Kidney epithelial cell (primary cell): ENCODE measurements at regions not wholly inside any gene's neighbourhood (a gene's known extent, or its start where the extent isn't known, plus 50 kb on each side); places are given as distances from the start of the nearest gene placed in this dataset.
A peak's percentile ranks its signal among the peaks of the same experiment; 100 is the strongest.

Source experiments
- DNase-seq: peaks from one replicate; pipeline ENCODE4 v3.0.0-alpha.2; 2010; ENCODE audit warnings: low read depth
- H3K27me3 ChIP-seq: 2 replicates; pipeline ENCODE4 v1.6.0; 2011; ENCODE audit warnings: low read length; ENCODE audit not compliant: control insufficient read depth, insufficient read depth
- H3K36me3 ChIP-seq: 2 replicates; pipeline ENCODE4 v1.5.1; 2011; ENCODE audit warnings: low read length; ENCODE audit not compliant: control insufficient read depth, insufficient read depth
- H3K4me3 ChIP-seq: 2 replicates; pipeline ENCODE4 v1.5.1; 2011; ENCODE audit warnings: low read depth, mild to moderate bottlenecking, control low read depth, low read length
- CTCF ChIP-seq: IDR thresholded peaks from 2 replicates; pipeline ENCODE4 v1.5.1; 2011; ENCODE audit warnings: mild to moderate bottlenecking, moderate library complexity, low read length, control low read depth, inconsistent platforms; ENCODE audit not compliant: insufficient read depth, poor library complexity, severe bottlenecking

- Histone ChIP-seq H3K4me3 (no peak overlapping the region), H3K36me3 (no peaks in the 10 kb centered on the region), H3K27me3 (peaks cover 2% of the 10 kb centered on the region)
- no peak for DNase-seq
- TF ChIP-seq CTCF: no peak
Measured at GRCh38 chr15:97077975-97078374, 747.5 kb downstream of the NR2F2 start.

- DNase-seq: no peak
- H3K4me3 ChIP-seq: no peak overlapping the region
- H3K36me3 ChIP-seq: no peaks in the 10 kb centered on the region
- TF ChIP-seq CTCF: no peak
- H3K27me3 ChIP-seq: peaks cover 2% of the 10 kb centered on the region
Measured at GRCh38 chr15:97078591-97078990, 748.1 kb downstream of the NR2F2 start.

- DNase-seq: peak; percentile 34
- Histone ChIP-seq H3K4me3 (no peak overlapping the region), H3K36me3 (no peaks in the 10 kb centered on the region), H3K27me3 (peaks cover 2% of the 10 kb centered on the region)
- TF ChIP-seq CTCF: no peak
Measured at GRCh38 chr15:97081666-97082226, 751.2 kb downstream of the NR2F2 start.

GRCh38 chr15:97082830-97083229 lies 752.3 kb downstream of the NR2F2 start:
- Histone ChIP-seq H3K27me3 (peaks cover 2% of the 10 kb centered on the region), H3K4me3 (no peak overlapping the region), H3K36me3 (no peaks in the 10 kb centered on the region)
- TF ChIP-seq CTCF: no peak
- DNase-seq: no peak

- Histone ChIP-seq H3K4me3 (no peak overlapping the region), H3K27me3 (no peaks in the 10 kb centered on the region), H3K36me3 (no peaks in the 10 kb centered on the region)
- TF ChIP-seq CTCF: no peak
- DNase-seq: peak; percentile 44
Measured at GRCh38 chr15:97084650-97085049, 754.1 kb downstream of the NR2F2 start.

- no peak for TF ChIP-seq CTCF
- no peaks in the 10 kb centered on the region for H3K27me3 ChIP-seq
- no peak overlapping the region for H3K4me3 ChIP-seq
- no peaks in the 10 kb centered on the region for H3K36me3 ChIP-seq
- DNase-seq: no peak
Measured at GRCh38 chr15:97085731-97086130, 755.2 kb downstream of the NR2F2 start.
